GM23338 (cell line): ENCODE measurements at regions not wholly inside any gene's neighbourhood (a gene's known extent, or its start where the extent isn't known, plus 50 kb on each side); places are given as distances from the start of the nearest gene placed in this dataset.

Experiments
- CREB1 ChIP-seq: fragments of 250-450 bp; sonication (Bioruptor Pico); IDR thresholded peaks from 2 replicates; pipeline ENCODE4 v1.5.0; 2020; ENCODE audit warnings: low read depth, mild to moderate bottlenecking, moderate library complexity
- CTCF ChIP-seq, 2 experiments: fragments of 200-600 bp in 1 of 2; sonication (generic) in 1 of 2; conservative IDR thresholded peaks; 2 replicates each; pipeline versions ENCODE4 v1.5.1 to v1.6.1; 2016 to 2017; ENCODE audit warnings: antibody characterized with exemption in 2 of 2, low read depth in 2 of 2, mild to moderate bottlenecking in 2 of 2, moderate library complexity in 1 of 2
- ETS1 ChIP-seq: IDR thresholded peaks from 2 replicates; pipeline ENCODE4 v1.6.1; 2016; ENCODE audit warnings: antibody characterized with exemption
- EZH2 ChIP-seq: fragments of 200-600 bp; sonication (generic); IDR thresholded peaks from one replicate; pipeline ENCODE4 v1.8.0; 2017; ENCODE audit warnings: antibody characterized with exemption, mild to moderate bottlenecking, low read depth; ENCODE audit not compliant: unreplicated experiment
- TF ChIP-seq, protein P1 (sequence below): fragments of 250-450 bp; sonication (Bioruptor Pico); IDR thresholded peaks from 2 replicates; pipeline ENCODE4 v1.5.0; 2020; ENCODE audit warnings: mild to moderate bottlenecking, moderate library complexity

GRCh38 chr12:46680506-46680905, 145.3 kb downstream of the SLC38A4 start:
- TF ChIP-seq CTCF (conservative IDR thresholded peaks at IDR 0.05; ENCODE audit: low read depth in 2 of 2): no peak
- no peak for TF ChIP-seq EZH2
- TF ChIP-seq, protein P1, sequence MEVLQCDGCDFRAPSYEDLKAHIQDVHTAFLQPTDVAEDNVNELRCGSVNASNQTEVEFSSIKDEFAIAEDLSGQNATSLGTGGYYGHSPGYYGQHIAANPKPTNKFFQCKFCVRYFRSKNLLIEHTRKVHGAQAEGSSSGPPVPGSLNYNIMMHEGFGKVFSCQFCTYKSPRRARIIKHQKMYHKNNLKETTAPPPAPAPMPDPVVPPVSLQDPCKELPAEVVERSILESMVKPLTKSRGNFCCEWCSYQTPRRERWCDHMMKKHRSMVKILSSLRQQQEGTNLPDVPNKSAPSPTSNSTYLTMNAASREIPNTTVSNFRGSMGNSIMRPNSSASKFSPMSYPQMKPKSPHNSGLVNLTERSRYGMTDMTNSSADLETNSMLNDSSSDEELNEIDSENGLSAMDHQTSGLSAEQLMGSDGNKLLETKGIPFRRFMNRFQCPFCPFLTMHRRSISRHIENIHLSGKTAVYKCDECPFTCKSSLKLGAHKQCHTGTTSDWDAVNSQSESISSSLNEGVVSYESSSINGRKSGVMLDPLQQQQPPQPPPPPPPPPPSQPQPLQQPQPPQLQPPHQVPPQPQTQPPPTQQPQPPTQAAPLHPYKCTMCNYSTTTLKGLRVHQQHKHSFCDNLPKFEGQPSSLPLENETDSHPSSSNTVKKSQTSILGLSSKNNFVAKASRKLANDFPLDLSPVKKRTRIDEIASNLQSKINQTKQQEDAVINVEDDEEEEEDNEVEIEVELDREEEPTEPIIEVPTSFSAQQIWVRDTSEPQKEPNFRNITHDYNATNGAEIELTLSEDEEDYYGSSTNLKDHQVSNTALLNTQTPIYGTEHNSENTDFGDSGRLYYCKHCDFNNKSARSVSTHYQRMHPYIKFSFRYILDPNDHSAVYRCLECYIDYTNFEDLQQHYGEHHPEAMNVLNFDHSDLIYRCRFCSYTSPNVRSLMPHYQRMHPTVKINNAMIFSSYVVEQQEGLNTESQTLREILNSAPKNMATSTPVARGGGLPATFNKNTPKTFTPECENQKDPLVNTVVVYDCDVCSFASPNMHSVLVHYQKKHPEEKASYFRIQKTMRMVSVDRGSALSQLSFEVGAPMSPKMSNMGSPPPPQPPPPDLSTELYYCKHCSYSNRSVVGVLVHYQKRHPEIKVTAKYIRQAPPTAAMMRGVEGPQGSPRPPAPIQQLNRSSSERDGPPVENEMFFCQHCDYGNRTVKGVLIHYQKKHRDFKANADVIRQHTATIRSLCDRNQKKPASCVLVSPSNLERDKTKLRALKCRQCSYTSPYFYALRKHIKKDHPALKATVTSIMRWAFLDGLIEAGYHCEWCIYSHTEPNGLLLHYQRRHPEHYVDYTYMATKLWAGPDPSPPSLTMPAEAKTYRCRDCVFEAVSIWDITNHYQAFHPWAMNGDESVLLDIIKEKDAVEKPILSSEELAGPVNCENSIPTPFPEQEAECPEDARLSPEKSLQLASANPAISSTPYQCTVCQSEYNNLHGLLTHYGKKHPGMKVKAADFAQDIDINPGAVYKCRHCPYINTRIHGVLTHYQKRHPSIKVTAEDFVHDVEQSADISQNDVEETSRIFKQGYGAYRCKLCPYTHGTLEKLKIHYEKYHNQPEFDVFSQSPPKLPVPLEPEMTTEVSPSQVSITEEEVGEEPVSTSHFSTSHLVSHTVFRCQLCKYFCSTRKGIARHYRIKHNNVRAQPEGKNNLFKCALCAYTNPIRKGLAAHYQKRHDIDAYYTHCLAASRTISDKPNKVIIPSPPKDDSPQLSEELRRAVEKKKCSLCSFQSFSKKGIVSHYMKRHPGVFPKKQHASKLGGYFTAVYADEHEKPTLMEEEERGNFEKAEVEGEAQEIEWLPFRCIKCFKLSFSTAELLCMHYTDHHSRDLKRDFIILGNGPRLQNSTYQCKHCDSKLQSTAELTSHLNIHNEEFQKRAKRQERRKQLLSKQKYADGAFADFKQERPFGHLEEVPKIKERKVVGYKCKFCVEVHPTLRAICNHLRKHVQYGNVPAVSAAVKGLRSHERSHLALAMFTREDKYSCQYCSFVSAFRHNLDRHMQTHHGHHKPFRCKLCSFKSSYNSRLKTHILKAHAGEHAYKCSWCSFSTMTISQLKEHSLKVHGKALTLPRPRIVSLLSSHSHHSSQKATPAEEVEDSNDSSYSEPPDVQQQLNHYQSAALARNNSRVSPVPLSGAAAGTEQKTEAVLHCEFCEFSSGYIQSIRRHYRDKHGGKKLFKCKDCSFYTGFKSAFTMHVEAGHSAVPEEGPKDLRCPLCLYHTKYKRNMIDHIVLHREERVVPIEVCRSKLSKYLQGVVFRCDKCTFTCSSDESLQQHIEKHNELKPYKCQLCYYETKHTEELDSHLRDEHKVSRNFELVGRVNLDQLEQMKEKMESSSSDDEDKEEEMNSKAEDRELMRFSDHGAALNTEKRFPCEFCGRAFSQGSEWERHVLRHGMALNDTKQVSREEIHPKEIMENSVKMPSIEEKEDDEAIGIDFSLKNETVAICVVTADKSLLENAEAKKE: no peak
- TF ChIP-seq CREB1 (CRISPR knock-in tag): no peak
- no peak for TF ChIP-seq ETS1
